Common myeloid progenitor, CD34-positive (primary cell): ENCODE measurements at regions not wholly inside any gene's neighbourhood (a gene's known extent, or its start where the extent isn't known, plus 50 kb on each side); places are given as distances from the start of the nearest gene placed in this dataset.

ENCODE experiments used
- CTCF ChIA-PET: fragments of 350-600 bp; sonication (Branson Sonifier 250); formaldehyde crosslinking; loops from one replicate; lab custom pipeline; 2021; ENCODE audit warnings: antibody characterized with exemption; lab: Charles Lee
- POLR2A ChIA-PET: fragments of 350-600 bp; sonication (Branson Sonifier 250); formaldehyde crosslinking; loops from one replicate; lab custom pipeline; 2021; ENCODE audit warnings: antibody characterized with exemption; lab: Charles Lee
- DNase-seq, 3 donors: peaks; one replicate each; pipeline versions ENCODE4 v3.0.0 to v3.0.0-alpha.2; 2013
- H3K27ac ChIP-seq, 2 experiments: 1 replicate in 1 of 2; 2 replicates in 1 of 2; pipeline ENCODE4 v1.7.0; 2013; ENCODE audit warnings: inconsistent platforms in 2 of 2, low read length in 2 of 2, mild to moderate bottlenecking in 2 of 2, low read depth in 1 of 2, moderate library complexity in 1 of 2; ENCODE audit not compliant: severe bottlenecking in 2 of 2, insufficient read depth in 1 of 2, poor library complexity in 1 of 2
- H3K27me3 ChIP-seq, 5 experiments: replicated peaks in 2 of 5; 1 replicate in 3 of 5; 2 replicates in 2 of 5; pipeline versions ENCODE4 v1.6.1 to v1.7.0; 2013; ENCODE audit warnings: low read length in 4 of 5, mild to moderate bottlenecking in 2 of 5, moderate library complexity in 2 of 5, inconsistent platforms in 1 of 5; ENCODE audit not compliant: insufficient read depth in 5 of 5, control insufficient read depth in 4 of 5
- H3K36me3 ChIP-seq, 4 experiments: 1 replicate in 2 of 4; 2 replicates in 2 of 4; pipeline versions ENCODE4 v1.6.1 to v1.7.0; 2013; ENCODE audit warnings: low read length in 3 of 4, control low read depth in 1 of 4, mild to moderate bottlenecking in 1 of 4; ENCODE audit not compliant: control insufficient read depth in 4 of 4, insufficient read depth in 4 of 4
- H3K4me1 ChIP-seq, 4 experiments: 1 replicate in 3 of 4; 2 replicates in 1 of 4; pipeline versions ENCODE4 v1.6.1 to v1.7.1; 2013; ENCODE audit warnings: low read length in 3 of 4, mild to moderate bottlenecking in 3 of 4, control low read depth in 1 of 4, inconsistent platforms in 1 of 4, moderate library complexity in 1 of 4; ENCODE audit not compliant: control insufficient read depth in 4 of 4, insufficient read depth in 4 of 4; ENCODE audit errors: control extremely low read depth in 1 of 4
- H3K4me3 ChIP-seq, 7 experiments: 1 replicate in 4 of 7; 2 replicates in 3 of 7; pipeline versions ENCODE4 v1.5.1 to v1.7.0; 2013; ENCODE audit warnings: mild to moderate bottlenecking in 7 of 7, low read length in 6 of 7, moderate library complexity in 6 of 7, inconsistent platforms in 2 of 7, low read depth in 2 of 7, control low read depth in 1 of 7; ENCODE audit not compliant: insufficient read depth in 4 of 7, control insufficient read depth in 1 of 7; ENCODE audit errors: extremely low read depth in 1 of 7
- H3K9me3 ChIP-seq, 5 experiments: 1 replicate in 4 of 5; 2 replicates in 1 of 5; pipeline versions ENCODE4 v1.6.1 to v1.7.1; 2013; ENCODE audit warnings: low read length in 4 of 5, mild to moderate bottlenecking in 2 of 5, inconsistent platforms in 1 of 5, low read depth in 1 of 5, moderate library complexity in 1 of 5; ENCODE audit not compliant: control insufficient read depth in 4 of 5, insufficient read depth in 2 of 5; ENCODE audit errors: control extremely low read depth in 1 of 5
- WGBS: methylation state at CpG from one replicate; pipeline ENCODE4 v1.1.5; 2013; ENCODE audit not compliant: insufficient coverage; 5-methylcytosine and 5-hydroxymethylcytosine counted together

DNA sequence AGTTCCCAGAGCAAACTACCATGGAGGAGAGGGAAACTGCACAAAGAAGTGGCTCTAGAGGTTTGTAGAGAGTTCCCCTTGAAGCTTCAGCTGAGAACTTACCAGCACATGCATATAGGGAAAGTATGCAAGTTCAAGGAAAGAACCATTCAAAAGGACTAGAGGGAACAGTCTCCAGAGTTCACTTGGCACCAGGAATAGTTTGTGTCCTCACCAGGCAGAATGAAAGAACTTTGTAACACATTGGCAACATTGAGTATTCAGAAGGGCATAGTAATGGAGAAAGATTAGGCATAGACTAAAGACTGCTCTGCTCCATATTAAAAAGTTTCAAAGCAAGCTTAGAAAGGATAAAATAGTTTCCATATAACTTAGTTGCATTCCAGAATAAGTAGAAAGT, 155.4 kb upstream of the TOM1L1 start:
- ChIA-PET CTCF (no interaction called here), POLR2A (no interaction called here)
- Histone ChIP-seq H3K27ac (no peak overlapping the region), H3K27me3 (no peaks in the 10 kb centered on the region), H3K4me3 (no peak overlapping the region), H3K4me1 (no peaks in the 10 kb centered on the region), H3K9me3 (peaks cover 0 to 5% (median 0%) of the 10 kb centered on the region in 5 experiments), H3K36me3 (no peaks in the 10 kb centered on the region)
- no peak for DNase-seq

DNA sequence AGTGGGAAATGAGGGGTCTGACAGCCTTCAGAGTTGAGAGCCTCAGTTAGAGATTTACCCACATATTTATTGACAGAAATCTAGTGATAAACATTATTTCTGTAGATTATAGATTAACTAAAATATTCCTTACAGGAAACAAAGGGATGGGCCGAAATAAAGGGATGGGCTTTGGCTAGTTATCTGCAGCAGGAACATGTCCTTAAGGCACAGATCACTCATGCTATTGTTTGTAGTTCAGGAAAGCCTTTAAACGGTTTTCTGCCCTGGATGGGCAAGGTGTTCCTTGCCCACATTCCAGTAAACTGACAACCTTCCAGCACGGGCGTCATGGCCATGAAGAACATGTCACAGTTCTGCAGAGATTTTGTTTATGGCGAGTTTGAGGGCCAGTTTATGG, 154.8 kb upstream of the TOM1L1 start:
- Histone ChIP-seq H3K9me3 (peaks cover 0 to 5% (median 0%) of the 10 kb centered on the region in 5 experiments), H3K36me3 (no peaks in the 10 kb centered on the region), H3K4me1 (no peaks in the 10 kb centered on the region), H3K27me3 (no peaks in the 10 kb centered on the region), H3K27ac (no peak overlapping the region), H3K4me3 (no peak overlapping the region)
- DNase-seq, result no peak
- 67% methylated on average over 1 of the region's 5 CpGs for WGBS
- POLR2A ChIA-PET, result no interaction called here
- CTCF ChIA-PET, result no interaction called here

DNA sequence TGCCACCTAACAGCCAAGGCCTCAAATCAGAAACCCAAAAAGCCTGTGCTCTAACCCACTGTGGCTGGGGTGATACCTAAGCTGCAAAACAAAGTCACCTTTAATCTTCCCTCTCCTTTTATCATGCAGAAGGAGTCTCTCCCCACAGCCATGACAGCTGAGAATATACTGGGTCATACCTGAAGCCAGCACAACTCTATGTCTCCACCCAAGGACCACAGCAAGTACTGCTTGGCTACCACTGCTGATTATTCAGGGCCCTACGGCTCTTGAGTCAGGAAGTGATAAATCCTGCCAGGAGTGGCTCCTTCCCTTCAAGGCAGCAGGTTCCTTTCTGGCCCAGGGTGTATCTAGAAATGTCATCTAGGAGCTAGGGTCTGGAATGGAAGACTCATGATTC, 151.5 kb upstream of the TOM1L1 start:
- no peak for DNase-seq
- no peaks in the 10 kb centered on the region for H3K36me3 ChIP-seq
- no peaks in the 10 kb centered on the region for H3K4me1 ChIP-seq
- WGBS, result 7% methylated on average over 1 of the region's 1 CpG
- POLR2A ChIA-PET, result no interaction called here
- no peak overlapping the region for H3K27ac ChIP-seq
- CTCF ChIA-PET, result no interaction called here
- H3K4me3 ChIP-seq, result no peak overlapping the region
- H3K27me3 ChIP-seq, result no peaks in the 10 kb centered on the region
- H3K9me3 ChIP-seq, result peaks cover 0 to 3% (median 0%) of the 10 kb centered on the region in 5 experiments

DNA sequence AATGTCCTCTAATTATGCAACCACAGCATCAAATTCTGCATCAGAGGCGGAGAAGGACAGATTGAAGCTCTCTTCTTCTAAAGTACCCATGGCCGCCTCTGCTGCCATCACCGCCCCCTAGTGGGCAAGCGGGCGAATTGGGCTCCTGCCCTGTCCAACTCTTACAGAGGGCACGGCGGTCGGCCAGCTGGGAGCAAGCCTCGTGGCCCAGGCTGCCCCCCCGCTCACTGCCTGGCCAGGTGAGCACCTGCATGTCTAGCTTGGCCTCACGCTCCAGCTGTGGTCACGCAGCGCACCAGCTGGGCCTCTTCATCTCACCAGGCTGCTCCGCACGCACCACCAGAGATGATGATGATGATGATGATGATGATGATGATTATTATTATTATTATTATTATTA, 146.1 kb upstream of the TOM1L1 start:
- 55% methylated on average over 9 of the region's 15 CpGs for WGBS

DNA sequence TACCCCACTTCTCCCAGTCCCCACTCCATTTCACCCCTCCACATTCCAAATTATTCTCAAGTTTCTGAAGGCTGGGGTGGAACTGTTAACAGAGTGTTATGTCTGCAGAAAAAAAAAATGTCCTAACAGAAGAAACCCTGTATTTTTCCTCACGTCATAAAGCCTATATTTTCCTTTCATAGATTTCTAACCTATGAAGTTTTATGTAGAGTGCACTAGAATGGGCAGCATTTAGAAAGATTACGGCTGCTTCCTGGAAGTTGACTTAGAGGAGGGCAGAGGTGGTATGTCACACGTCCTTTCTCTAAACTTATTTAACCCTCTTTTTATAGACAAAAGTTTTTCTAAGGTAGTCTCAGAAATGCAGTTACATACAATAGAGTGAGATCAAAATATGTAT, 139.8 kb upstream of the TOM1L1 start:
- Histone ChIP-seq H3K4me1 (no peaks in the 10 kb centered on the region), H3K27ac (no peak overlapping the region), H3K9me3 (peaks cover 0 to 1% (median 0%) of the 10 kb centered on the region in 5 experiments), H3K27me3 (no peaks in the 10 kb centered on the region), H3K36me3 (no peaks in the 10 kb centered on the region), H3K4me3 (no peak overlapping the region)
- DNase-seq, result no peak
- no CpG with 5 or more reads among the region's 3 CpGs for WGBS
- POLR2A ChIA-PET, result interaction anchor here (0.6 kb wide), 1 partner anchor 1317 kb away, joined by 3 read pairs; no protein-coding TSS in a partner anchor
- CTCF ChIA-PET, result no interaction called here

More for the DNA sequence above, 146.1 kb upstream of the TOM1L1 start:
- ChIA-PET CTCF (no interaction called here), POLR2A (no interaction called here)
- no peaks in the 10 kb centered on the region for H3K9me3 ChIP-seq
- H3K4me1 ChIP-seq, result no peaks in the 10 kb centered on the region
- no peaks in the 10 kb centered on the region for H3K27me3 ChIP-seq
- H3K27ac ChIP-seq, result no peak overlapping the region
- no peak overlapping the region for H3K4me3 ChIP-seq
- DNase-seq, result peak in 2 of 3 donors; percentile 0 to 4
- no peaks in the 10 kb centered on the region for H3K36me3 ChIP-seq

DNA sequence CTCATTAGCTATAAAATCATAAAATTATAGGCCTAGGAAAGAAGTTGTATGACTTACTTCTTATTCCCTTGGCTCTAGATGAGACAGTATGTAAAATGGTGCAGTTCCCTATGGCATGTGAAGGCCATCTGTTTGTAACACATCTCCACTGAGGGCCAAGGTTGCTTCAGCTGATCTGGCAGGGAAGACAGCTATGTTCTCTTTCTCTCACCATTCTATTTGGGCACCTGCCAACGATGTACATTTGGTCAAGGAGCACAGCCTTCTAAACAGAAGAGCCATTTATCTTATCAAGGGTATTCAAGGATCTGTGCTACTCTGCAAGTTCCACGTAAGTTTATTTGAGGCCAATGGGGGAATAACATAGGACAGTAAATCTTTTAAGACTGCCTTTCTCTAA, 129.8 kb upstream of the TOM1L1 start:
- CTCF ChIA-PET, result no interaction called here
- POLR2A ChIA-PET, result no interaction called here
- Histone ChIP-seq H3K9me3 (no peaks in the 10 kb centered on the region), H3K36me3 (no peaks in the 10 kb centered on the region), H3K27ac (no peak overlapping the region), H3K4me1 (no peaks in the 10 kb centered on the region), H3K27me3 (peaks cover 0 to 2% (median 0%) of the 10 kb centered on the region in 5 experiments), H3K4me3 (no peak overlapping the region)
- WGBS, result 100% methylated on average over 2 of the region's 2 CpGs
- no peak for DNase-seq

DNA sequence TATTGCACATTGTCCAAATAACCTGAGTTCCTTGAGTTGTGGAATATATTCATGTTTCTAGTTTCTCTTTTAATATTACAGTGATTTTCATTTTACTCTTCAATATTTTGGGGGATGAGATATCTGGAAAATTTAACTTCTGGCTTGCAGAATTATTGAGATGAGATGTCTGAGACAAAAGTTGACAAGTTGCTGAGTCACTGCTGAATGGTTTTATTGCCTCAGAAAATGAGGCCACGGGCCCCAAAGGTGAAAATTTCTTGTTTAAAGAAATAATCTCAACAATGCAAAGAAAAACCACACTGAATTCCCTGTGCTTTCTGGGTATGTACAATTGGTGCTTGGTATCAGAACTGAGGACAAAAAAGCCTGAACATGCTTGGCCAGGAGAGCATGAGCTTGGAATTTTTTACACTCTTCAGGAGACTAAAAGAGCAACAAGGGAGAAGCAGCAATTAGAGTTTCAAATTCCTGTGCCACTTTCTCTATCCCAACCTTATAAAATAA, 129.2 kb upstream of the TOM1L1 start:
- CTCF ChIA-PET, result no interaction called here
- Histone ChIP-seq H3K4me1 (no peaks in the 10 kb centered on the region), H3K36me3 (no peaks in the 10 kb centered on the region), H3K27me3 (peaks cover 0 to 2% (median 0%) of the 10 kb centered on the region in 5 experiments), H3K4me3 (no peak overlapping the region), H3K9me3 (no peaks in the 10 kb centered on the region), H3K27ac (no peak overlapping the region)
- POLR2A ChIA-PET, result no interaction called here
- no CpG with 5 or more reads among the region's 1 CpG for WGBS
- no peak for DNase-seq
